ENCODE measurements at regions not wholly inside any gene's neighbourhood (a gene's known extent, or its start where the extent isn't known, plus 50 kb on each side); places are given as distances from the start of the nearest gene placed in this dataset.

DNA sequence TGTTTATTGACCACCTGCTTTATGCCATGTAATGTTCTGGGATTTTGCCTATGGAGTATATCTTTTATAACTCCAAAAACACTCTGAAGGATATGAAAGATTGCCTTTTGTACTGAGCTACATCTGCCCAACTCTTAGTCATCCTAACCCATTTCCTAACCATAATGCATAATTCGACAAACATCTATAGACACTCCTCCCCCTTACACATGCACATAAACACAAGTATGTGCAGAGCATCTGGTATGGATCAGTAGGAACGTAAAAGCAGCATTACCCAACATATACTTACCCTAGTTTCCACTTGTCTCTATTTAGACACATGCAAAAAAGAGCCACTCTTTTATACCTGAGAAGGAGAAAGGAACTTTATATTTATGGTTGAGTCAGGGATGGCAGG, 272.8 kb downstream of the FAM76B start:
- Histone ChIP-seq H3K9me3 (ENCODE audit: insufficient read depth in 2 of 2, low read depth in 1 of 2, low read length in 1 of 2) (no peaks in the 10 kb centered on the region), H3K56ac (replicated peaks; ENCODE audit: insufficient read length, low read depth, low read length) (no peak overlapping the region), H2BK120ac (replicated peaks; ENCODE audit: low read depth, low read length) (no peak overlapping the region), H3K4me3 (ENCODE audit: extremely low read depth in 1 of 4, insufficient read depth in 2 of 4, low read depth in 3 of 4, low read length in 4 of 4) (no peak overlapping the region), H2AFZ (ENCODE audit: low read length) (no peak overlapping the region), H3K27ac (ENCODE audit: low read depth, low read length) (no peak overlapping the region), H3K79me1 (ENCODE audit: low read depth, low read length) (no peaks in the 10 kb centered on the region), H2BK12ac (ENCODE audit: low read depth, low read length) (no peak overlapping the region), H3K4me2 (ENCODE audit: insufficient read depth in 1 of 2, low read depth in 2 of 2, low read length in 2 of 2) (no peak overlapping the region), H3K23me2 (ENCODE audit: low read depth, low read length) (no peaks in the 10 kb centered on the region), H3K4ac (replicated peaks; ENCODE audit: insufficient read length, low read depth, low read length) (no peak overlapping the region), H3K27me3 (replicated peaks in 1 of 4; ENCODE audit: control insufficient read depth in 3 of 4, extremely low read depth in 1 of 4, insufficient read depth in 3 of 4, low read length in 3 of 4) (no peaks in the 10 kb centered on the region), H3K4me1 (replicated peaks in 1 of 4; ENCODE audit: control insufficient read depth in 3 of 4, insufficient read depth in 4 of 4, low read length in 3 of 4) (peaks cover 0 to 3% (median 1%) of the 10 kb centered on the region in 4 experiments; a peak in 2 of 7 replicates), H3K36me3 (ENCODE audit: control insufficient read depth in 2 of 4, insufficient read depth in 4 of 4, low read length in 3 of 4) (no peaks in the 10 kb centered on the region), H3K14ac (ENCODE audit: insufficient read length) (no peak overlapping the region), H4K8ac (ENCODE audit: extremely low read depth, insufficient read depth, low read length) (no peak overlapping the region), H3K79me2 (ENCODE audit: control insufficient read depth in 1 of 2, insufficient read depth in 2 of 2, low read length in 2 of 2) (no peaks in the 10 kb centered on the region), H4K20me1 (replicated peaks in 1 of 2; ENCODE audit: control insufficient read depth in 1 of 2, insufficient read depth in 2 of 2, low read length in 2 of 2) (no peaks in the 10 kb centered on the region), H3K9ac (replicated peaks in 1 of 4; ENCODE audit: extremely low read depth in 1 of 4, low read depth in 3 of 4, low read length in 3 of 4) (no peak overlapping the region), H2BK5ac (ENCODE audit: low read depth, low read length) (no peak overlapping the region), H2BK15ac (ENCODE audit: low read length) (no peak overlapping the region), H2BK20ac (ENCODE audit: low read length) (no peak overlapping the region), H4K91ac (replicated peaks; ENCODE audit: insufficient read length, low read length) (no peak overlapping the region), H3K18ac (ENCODE audit: extremely low read depth, low read length) (no peak overlapping the region), H4K5ac (ENCODE audit: insufficient read length, low read depth, low read length) (no peak overlapping the region), H3K23ac (ENCODE audit: insufficient read length) (no peak overlapping the region), H2AK5ac (ENCODE audit: low read depth, low read length) (no peak overlapping the region)
- TF ChIP-seq TBP (IDR thresholded peaks at IDR 0.05; ENCODE audit: low read depth, low read length) = no peak
- FAIRE-seq = no peak
- ChIA-PET POLR2A (ENCODE audit: partially characterized antibody) (interaction anchor here (1.0 kb wide), 1 partner anchor 21 kb away, joined by 3 read pairs; no protein-coding TSS in a partner anchor), CTCF (ENCODE audit: partially characterized antibody) (interaction anchor here (1.0 to 3.1 kb wide), 3 partner anchors 9 to 362 kb away, joined by 3 to 12 read pairs (median 4); no protein-coding TSS in a partner anchor)
- 88% methylated on average over 2 of the region's 2 CpGs; no CpG with 5 or more reads in 1 of the 2 experiments for WGBS, 2 experiments (ENCODE audit: extremely low coverage in 1 of 2, insufficient coverage in 1 of 2, insufficient read length in 1 of 2, insufficient replicate concordance in 2 of 2, low coverage in 1 of 2, low lambda C conversion rate in 2 of 2, missing lambda C conversion rate in 1 of 2)
- no peak for DNase-seq (ENCODE audit: low read depth in 1 of 2, low spot score in 2 of 2)
